Peyer's patch (tissue), 4 donors: ENCODE measurements at regions not wholly inside any gene's neighbourhood (a gene's known extent, or its start where the extent isn't known, plus 50 kb on each side); places are given as distances from the start of the nearest gene placed in this dataset.

ENCODE experiments used
- CTCF ChIP-seq, 6 experiments: fragments of 450-650 bp in 4 of 6; fragments of 200-600 bp in 2 of 6; sonication (generic) in 1 of 6; IDR thresholded peaks; one replicate each; pipeline ENCODE4 v1.5.1; 2017 to 2019; ENCODE audit warnings: antibody characterized with exemption in 6 of 6, mild to moderate bottlenecking in 3 of 6, moderate library complexity in 1 of 6
- POLR2A ChIP-seq, 2 donors: fragments of 450-650 bp; IDR thresholded peaks; one replicate each; pipeline ENCODE4 v1.5.1; 2017; ENCODE audit warnings: antibody characterized with exemption in 2 of 2, mild to moderate bottlenecking in 2 of 2, moderate library complexity in 2 of 2

- TF ChIP-seq CTCF (IDR thresholded peaks at IDR 0.05) (no peak), POLR2A (IDR thresholded peaks at IDR 0.05) (no peak)
Observed at GRCh38 chr15:81481346-81481745, 107.3 kb upstream of the TMC3 start.
